Gastroesophageal sphincter (tissue), 4 donors: ENCODE measurements at regions not wholly inside any gene's neighbourhood (a gene's known extent, or its start where the extent isn't known, plus 50 kb on each side); places are given as distances from the start of the nearest gene placed in this dataset.
"Not testable (repeated sequence)": the region's sequence is repeated elsewhere in the genome, so short reads cannot be mapped to it uniquely, and the experiment has no call there.

Source experiments
- ATAC-seq: fragments of 150-250 bp; one replicate; pipeline ENCODE4 v1.9.1; 2016; ENCODE audit warnings: mild to moderate bottlenecking, moderate library complexity
- H3K27ac ChIP-seq, 4 donors: fragments of 200-600 bp; sonication (generic) in 3 of 4; 1 replicate in 3 of 4; 2 replicates in 1 of 4; pipeline ENCODE4 v1.5.1; 2016 to 2019
- H3K27me3 ChIP-seq: fragments of 200-600 bp; sonication (generic); one replicate; pipeline ENCODE4 v1.5.1; 2019
- H3K36me3 ChIP-seq, 2 donors: fragments of 200-600 bp; sonication (generic); one replicate each; pipeline ENCODE4 v1.5.1; 2019; ENCODE audit warnings: control low read depth in 1 of 2
- H3K4me1 ChIP-seq, 3 donors: fragments of 200-600 bp; sonication (generic); 1 replicate in 2 of 3; 2 replicates in 1 of 3; pipeline ENCODE4 v1.5.1; 2016 to 2019; ENCODE audit warnings: control low read depth in 2 of 3
- H3K4me3 ChIP-seq, 2 donors: fragments of 200-600 bp; sonication (generic); one replicate each; pipeline ENCODE4 v1.5.1; 2019; ENCODE audit warnings: mild to moderate bottlenecking in 1 of 2, moderate library complexity in 1 of 2
- H3K9me3 ChIP-seq, 3 donors: fragments of 200-600 bp; sonication (generic); one replicate each; pipeline ENCODE4 v1.5.1; 2017 to 2019; ENCODE audit warnings: control low read depth in 2 of 3
- CTCF ChIP-seq, 4 experiments: fragments of 200-600 bp in 2 of 4; fragments of 450-650 bp in 2 of 4; sonication (generic) in 1 of 4; IDR thresholded peaks; one replicate each; pipeline ENCODE4 v1.5.1; 2017 to 2019; ENCODE audit warnings: antibody characterized with exemption in 4 of 4, mild to moderate bottlenecking in 2 of 4, moderate library complexity in 2 of 4
- EP300 ChIP-seq: sonication (generic); formaldehyde crosslinking; IDR thresholded peaks from one replicate; pipeline ENCODE4 v1.6.1; 2017; ENCODE audit warnings: antibody characterized with exemption, mild to moderate bottlenecking
- POLR2A ChIP-seq, 2 donors: fragments of 450-650 bp; IDR thresholded peaks; one replicate each; pipeline ENCODE4 v1.6.1; 2017; ENCODE audit warnings: antibody characterized with exemption in 2 of 2, mild to moderate bottlenecking in 2 of 2, moderate library complexity in 1 of 2
- POLR2AphosphoS5 ChIP-seq: sonication (generic); formaldehyde crosslinking; IDR thresholded peaks from one replicate; pipeline ENCODE4 v1.6.1; 2017; ENCODE audit warnings: antibody characterized with exemption
- WGBS, 2 donors: methylation state at CpG; one replicate each; pipeline ENCODE4 v1.1.5; 2018; ENCODE audit warnings: low coverage in 1 of 2; 5-methylcytosine and 5-hydroxymethylcytosine counted together

GRCh38 chr4:26058537-26058936, 144.5 kb downstream of the SMIM20 start:
- H3K27ac ChIP-seq = no peak overlapping the region
- no peak for ATAC-seq
- no peaks in the 10 kb centered on the region for H3K36me3 ChIP-seq
- H3K4me1 ChIP-seq = no peaks in the 10 kb centered on the region
- no peak for TF ChIP-seq POLR2AphosphoS5
- TF ChIP-seq POLR2A (IDR thresholded peaks at IDR 0.05) = no peak
- no peak for TF ChIP-seq CTCF (IDR thresholded peaks at IDR 0.05)
- TF ChIP-seq EP300 = no peak
- WGBS, 2 donors = 66 to 70% methylated on average over 4 to 5 of the region's 7 CpGs
- H3K27me3 ChIP-seq = peaks cover 6% of the 10 kb centered on the region
- H3K4me3 ChIP-seq = no peak overlapping the region
- no peaks in the 10 kb centered on the region for H3K9me3 ChIP-seq

- H3K4me3 ChIP-seq = no peak overlapping the region
- H3K4me1 ChIP-seq = no peaks in the 10 kb centered on the region
- no peaks in the 10 kb centered on the region for H3K9me3 ChIP-seq
- WGBS, 2 donors = 83 to 90% methylated on average over 1 to 5 of the region's 5 CpGs
- no peaks in the 10 kb centered on the region for H3K36me3 ChIP-seq
- H3K27me3 ChIP-seq = peaks cover 6% of the 10 kb centered on the region
- ATAC-seq = no peak
- TF ChIP-seq POLR2AphosphoS5 (no peak), POLR2A (IDR thresholded peaks at IDR 0.05) (no peak), CTCF (IDR thresholded peaks at IDR 0.05) (no peak), EP300 (no peak)
- H3K27ac ChIP-seq = no peak overlapping the region
These were observed 145.6 kb downstream of the SMIM20 start for GRCh38 chr4:26059391-26060154.

GRCh38 chr4:26060286-26060685, 146.3 kb downstream of the SMIM20 start:
- Histone ChIP-seq H3K27me3 (peaks cover 6% of the 10 kb centered on the region), H3K36me3 (no peaks in the 10 kb centered on the region), H3K9me3 (no peaks in the 10 kb centered on the region), H3K4me3 (no peak overlapping the region), H3K27ac (no peak overlapping the region), H3K4me1 (no peaks in the 10 kb centered on the region)
- 79 to 86% methylated on average over 2 to 3 of the region's 3 CpGs for WGBS, 2 donors
- TF ChIP-seq POLR2A (IDR thresholded peaks at IDR 0.05) (no peak), POLR2AphosphoS5 (no peak), CTCF (IDR thresholded peaks at IDR 0.05) (no peak), EP300 (no peak)
- no peak for ATAC-seq

- TF ChIP-seq EP300 = no peak
- TF ChIP-seq POLR2AphosphoS5 = no peak
- no peak for TF ChIP-seq POLR2A (IDR thresholded peaks at IDR 0.05)
- peak in 2 of 4 experiments; percentile 17 to 30 for TF ChIP-seq CTCF (IDR thresholded peaks at IDR 0.05)
- H3K4me3 ChIP-seq = no peak overlapping the region
- no peaks in the 10 kb centered on the region for H3K36me3 ChIP-seq
- WGBS, 2 donors = 67 to 68% methylated on average over 1 to 5 of the region's 7 CpGs
- no peak overlapping the region for H3K27ac ChIP-seq
- H3K4me1 ChIP-seq = no peaks in the 10 kb centered on the region
- no peak for ATAC-seq
- no peaks in the 10 kb centered on the region for H3K9me3 ChIP-seq
- H3K27me3 ChIP-seq = no peaks in the 10 kb centered on the region
These were observed 147.4 kb downstream of the SMIM20 start for GRCh38 chr4:26061248-26061986.

DNA sequence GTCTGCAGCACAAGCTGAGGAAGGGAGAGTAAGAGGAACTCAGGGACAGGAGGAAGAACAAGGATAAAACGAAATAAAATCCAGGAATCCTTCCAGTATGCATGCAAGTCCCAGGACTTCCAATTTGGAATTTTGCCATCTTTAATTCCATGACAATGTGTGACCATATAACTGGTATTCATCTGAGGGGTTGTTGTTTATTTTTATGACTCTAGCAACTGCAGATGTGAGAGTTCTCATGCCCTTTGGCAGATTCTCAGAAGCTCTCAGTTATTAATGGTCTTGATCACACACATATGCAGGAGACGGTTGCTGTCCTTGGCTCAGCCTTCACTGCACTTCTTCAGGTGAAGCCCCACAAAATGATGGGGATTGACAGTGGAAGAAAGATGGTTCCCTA, 148.2 kb downstream of the SMIM20 start:
- H3K27ac ChIP-seq = no peak overlapping the region
- H3K4me3 ChIP-seq = no peak overlapping the region
- H3K4me1 ChIP-seq = no peaks in the 10 kb centered on the region
- no peak for TF ChIP-seq POLR2A (IDR thresholded peaks at IDR 0.05)
- TF ChIP-seq EP300 = no peak
- TF ChIP-seq POLR2AphosphoS5 = no peak
- TF ChIP-seq CTCF (IDR thresholded peaks at IDR 0.05) = no peak
- no peaks in the 10 kb centered on the region for H3K27me3 ChIP-seq
- ATAC-seq = no peak
- 13 to 36% methylated on average over 1 to 2 of the region's 2 CpGs for WGBS, 2 donors
- H3K36me3 ChIP-seq = no peaks in the 10 kb centered on the region
- no peaks in the 10 kb centered on the region for H3K9me3 ChIP-seq

DNA sequence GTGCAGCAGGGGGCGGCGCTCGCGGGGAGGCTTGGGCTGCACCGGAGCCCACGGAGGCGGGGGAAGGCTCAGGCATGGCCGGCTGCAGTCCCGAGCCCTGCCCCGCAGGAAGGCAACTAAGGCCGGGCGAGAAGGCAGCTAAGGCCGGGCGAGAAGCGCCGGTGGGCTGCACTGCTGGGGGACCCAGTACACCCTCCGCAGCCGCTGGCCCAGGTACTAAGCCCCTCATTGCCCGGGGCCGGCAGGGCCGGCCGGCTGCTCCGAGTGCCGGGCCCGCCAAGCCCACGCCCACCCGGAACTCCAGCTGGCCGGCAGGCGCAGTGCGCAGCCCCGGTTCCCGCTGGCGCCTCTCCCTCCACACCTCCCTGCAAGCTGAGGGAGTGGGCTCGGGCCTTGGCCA, 150.0 kb downstream of the SMIM20 start:
- H3K4me3 ChIP-seq, H3K27ac ChIP-seq, ATAC-seq, H3K4me1 ChIP-seq, H3K36me3 ChIP-seq, H3K9me3 ChIP-seq, H3K27me3 ChIP-seq: not testable (repeated sequence)
- WGBS, 2 donors = no CpG with 5 or more reads among the region's 34 CpGs
